Left ventricle myocardium inferior (tissue), 1 donor: ENCODE measurements at regions not wholly inside any gene's neighbourhood (a gene's known extent, or its start where the extent isn't known, plus 50 kb on each side); places are given as distances from the start of the nearest gene placed in this dataset.

ENCODE experiments used
- DNase-seq: peaks from one replicate; pipeline ENCODE4 v3.0.0-alpha.2; 2020
- H3K27ac ChIP-seq: fragments of 200-600 bp; replicated peaks from 2 replicates; pipeline ENCODE4 v1.8.0; 2021
- H3K27me3 ChIP-seq: fragments of 200-600 bp; 2 replicates; pipeline ENCODE4 v1.8.0; 2021; ENCODE audit warnings: low read depth
- H3K36me3 ChIP-seq: fragments of 200-600 bp; 2 replicates; pipeline ENCODE4 v1.8.0; 2021
- H3K4me1 ChIP-seq: fragments of 200-600 bp; 2 replicates; pipeline ENCODE4 v1.8.0; 2021
- H3K4me3 ChIP-seq: fragments of 200-600 bp; 2 replicates; pipeline ENCODE4 v1.8.0; 2021; ENCODE audit warnings: mild to moderate bottlenecking, moderate library complexity
- H3K9me3 ChIP-seq: fragments of 200-600 bp; replicated peaks from 2 replicates; pipeline ENCODE4 v1.8.0; 2021
- CTCF ChIP-seq: fragments of 200-600 bp; IDR thresholded peaks from 2 replicates; pipeline ENCODE4 v1.8.0; 2021; ENCODE audit warnings: antibody characterized with exemption, mild to moderate bottlenecking, borderline replicate concordance
- intact Hi-C: fragments of 100-400 bp; cut with micrococcal nuclease; formaldehyde crosslinking; loops from one replicate; pipeline ENCODE4 v1.11.0; 2022
- donor health status: DM: no; HTN: yes; CAD: no; lungs with severe emphysema.

GRCh38 chr6:138685257-138685656 lies 88.3 kb upstream of the CCDC28A start:
- Histone ChIP-seq H3K9me3 (no peaks in the 10 kb centered on the region), H3K27me3 (no peaks in the 10 kb centered on the region), H3K4me3 (no peak overlapping the region), H3K4me1 (no peaks in the 10 kb centered on the region), H3K36me3 (no peaks in the 10 kb centered on the region), H3K27ac (no peak overlapping the region)
- DNase-seq = no peak
- no peak for TF ChIP-seq CTCF
- intact Hi-C loops = no loop called here

GRCh38 chr6:138685781-138686180 lies 87.8 kb upstream of the CCDC28A start:
- H3K36me3 ChIP-seq = no peaks in the 10 kb centered on the region
- TF ChIP-seq CTCF = no peak
- no peaks in the 10 kb centered on the region for H3K9me3 ChIP-seq
- no peak overlapping the region for H3K4me3 ChIP-seq
- no peak overlapping the region for H3K27ac ChIP-seq
- DNase-seq = no peak
- intact Hi-C loops = no loop called here
- H3K27me3 ChIP-seq = no peaks in the 10 kb centered on the region
- no peaks in the 10 kb centered on the region for H3K4me1 ChIP-seq

GRCh38 chr6:138688580-138688979 lies 85.0 kb upstream of the CCDC28A start:
- no peak overlapping the region for H3K4me3 ChIP-seq
- H3K9me3 ChIP-seq = no peaks in the 10 kb centered on the region
- no peaks in the 10 kb centered on the region for H3K36me3 ChIP-seq
- no peak overlapping the region for H3K27ac ChIP-seq
- intact Hi-C loops = no loop called here
- H3K4me1 ChIP-seq = peaks cover 9% of the 10 kb centered on the region
- no peaks in the 10 kb centered on the region for H3K27me3 ChIP-seq
- TF ChIP-seq CTCF = no peak
- no peak for DNase-seq

- H3K27ac ChIP-seq = no peak overlapping the region
- TF ChIP-seq CTCF = no peak
- intact Hi-C loops = no loop called here
Measured at GRCh38 chr6:138689849-138690248, 83.7 kb upstream of the CCDC28A start.

GRCh38 chr6:138690975-138691594 lies 82.5 kb upstream of the CCDC28A start:
- peak overlapping the region; percentile 86 for H3K4me3 ChIP-seq
- no peak for TF ChIP-seq CTCF
- H3K36me3 ChIP-seq = no peaks in the 10 kb centered on the region
- intact Hi-C loops = no loop called here
- H3K4me1 ChIP-seq = peaks cover 11% of the 10 kb centered on the region
- peak overlapping the region; percentile 83 for H3K27ac ChIP-seq
- no peaks in the 10 kb centered on the region for H3K27me3 ChIP-seq
- no peaks in the 10 kb centered on the region for H3K9me3 ChIP-seq
- DNase-seq = no peak

More at GRCh38 chr6:138689849-138690248, 83.7 kb upstream of the CCDC28A start:
- no peaks in the 10 kb centered on the region for H3K27me3 ChIP-seq
- H3K4me1 ChIP-seq = peaks cover 11% of the 10 kb centered on the region
- no peaks in the 10 kb centered on the region for H3K36me3 ChIP-seq
- no peak for DNase-seq
- no peaks in the 10 kb centered on the region for H3K9me3 ChIP-seq
- no peak overlapping the region for H3K4me3 ChIP-seq
